Stomach (tissue), 8 donors: ENCODE measurements at regions not wholly inside any gene's neighbourhood (a gene's known extent, or its start where the extent isn't known, plus 50 kb on each side); places are given as distances from the start of the nearest gene placed in this dataset.

Experiments used
- DNase-seq, 2 donors: peaks; one replicate each; pipeline versions ENCODE4 v3.0.0 to v3.0.0-alpha.2; 2013 to 2019
- H3K27ac ChIP-seq, 5 donors: fragments of 200-600 bp in 4 of 5; sonication (generic) in 4 of 5; one replicate each; pipeline ENCODE4 v1.5.1; 2013 to 2019; ENCODE audit warnings: mild to moderate bottlenecking in 1 of 5, moderate library complexity in 1 of 5
- H3K27me3 ChIP-seq, 3 donors: fragments of 200-600 bp; sonication (generic); one replicate each; pipeline ENCODE4 v1.5.1; 2017 to 2019; ENCODE audit warnings: mixed run types in 1 of 3
- H3K36me3 ChIP-seq, 4 donors: fragments of 200-600 bp; sonication (generic); 1 replicate in 3 of 4; 2 replicates in 1 of 4; pipeline ENCODE4 v1.5.1; 2016 to 2019
- H3K4me1 ChIP-seq, 4 donors: fragments of 200-600 bp; sonication (generic); one replicate each; pipeline ENCODE4 v1.5.1; 2016 to 2019
- H3K4me3 ChIP-seq, 4 donors: fragments of 200-600 bp; sonication (generic) in 3 of 4; one replicate each; pipeline ENCODE4 v1.5.1; 2016 to 2019; ENCODE audit warnings: mild to moderate bottlenecking in 1 of 4
- H3K9me3 ChIP-seq, 4 donors: fragments of 200-600 bp; sonication (generic); one replicate each; pipeline ENCODE4 v1.5.1; 2016 to 2019
- EP300 ChIP-seq: sonication (generic); formaldehyde crosslinking; IDR thresholded peaks from one replicate; pipeline ENCODE4 v1.6.1; 2017; ENCODE audit warnings: antibody characterized with exemption
- POLR2A ChIP-seq, 4 donors: fragments of 450-650 bp; IDR thresholded peaks; one replicate each; pipeline ENCODE4 v1.6.1; 2016; ENCODE audit warnings: antibody characterized with exemption in 4 of 4, control low read depth in 2 of 4, mild to moderate bottlenecking in 1 of 4, moderate library complexity in 1 of 4
- POLR2AphosphoS5 ChIP-seq, 3 donors: sonication (generic); formaldehyde crosslinking; IDR thresholded peaks; one replicate each; pipeline ENCODE4 v1.6.1; 2016; ENCODE audit warnings: antibody characterized with exemption in 3 of 3
- WGBS, 5 donors: extraction: QIAGEN DNeasy Blood & Tissue Kit in 3 of 5; methylation state at CpG; one replicate each; pipeline versions ENCODE4 v1.1.5 to v1.1.7; 2013 to 2018; 5-methylcytosine and 5-hydroxymethylcytosine counted together
- intact Hi-C: fragments of 100-400 bp; cut with DNase I; formaldehyde crosslinking; loops from one replicate; pipeline ENCODE4 v1.15.1; 2023; ENCODE audit warnings: low total_unique reads
- TF ChIP-seq, protein P1 (sequence below), 7 experiments: fragments of 450-650 bp in 4 of 7; fragments of 200-600 bp in 3 of 7; sonication (generic) in 3 of 7; IDR thresholded peaks; one replicate each; pipeline ENCODE4 v1.5.1; 2016 to 2019; ENCODE audit warnings: antibody characterized with exemption in 7 of 7, control low read depth in 2 of 7, mild to moderate bottlenecking in 1 of 7
- donor health status: healthy with polysubstance abuse.
- donor health status: Bipolar disorder and iron deficiency.
- donor health status: healthy.

DNA sequence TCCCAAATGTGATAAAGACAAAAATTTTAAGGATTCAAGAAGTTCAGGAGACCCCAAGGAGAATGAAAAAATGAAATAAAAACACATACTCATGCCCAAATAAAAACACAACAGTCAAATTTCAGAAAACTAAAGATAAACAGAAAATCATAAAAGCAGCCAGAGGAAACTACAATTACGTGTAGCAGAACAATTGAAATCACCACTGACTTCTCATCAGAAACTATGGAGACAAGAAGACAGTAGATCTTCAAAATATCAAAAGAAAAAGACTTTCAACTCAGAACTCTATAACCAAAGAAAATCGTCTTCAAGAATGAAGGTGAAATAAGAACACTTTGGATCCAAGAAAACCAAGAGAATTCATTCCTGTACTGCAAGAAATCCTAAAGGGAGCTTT lies 54.9 kb downstream of the DIO3 start:
- Histone ChIP-seq H3K36me3 (no peaks in the 10 kb centered on the region), H3K27me3 (peaks cover 0 to 19% (median 0%) of the 10 kb centered on the region in 3 donors), H3K9me3 (peaks cover 0 to 3% (median 0%) of the 10 kb centered on the region in 4 donors), H3K4me3 (no peak overlapping the region), H3K4me1 (no peaks in the 10 kb centered on the region), H3K27ac (no peak overlapping the region)
- DNase-seq, result no peak
- intact Hi-C loops, result no loop called here
- 73 to 86% (median 82%) methylated on average over 2 of the region's 2 CpGs for WGBS, 5 donors
- TF ChIP-seq EP300 (no peak), POLR2AphosphoS5 (IDR thresholded peaks at IDR 0.05) (no peak), POLR2A (IDR thresholded peaks at IDR 0.05) (no peak)
- TF ChIP-seq, protein P1, sequence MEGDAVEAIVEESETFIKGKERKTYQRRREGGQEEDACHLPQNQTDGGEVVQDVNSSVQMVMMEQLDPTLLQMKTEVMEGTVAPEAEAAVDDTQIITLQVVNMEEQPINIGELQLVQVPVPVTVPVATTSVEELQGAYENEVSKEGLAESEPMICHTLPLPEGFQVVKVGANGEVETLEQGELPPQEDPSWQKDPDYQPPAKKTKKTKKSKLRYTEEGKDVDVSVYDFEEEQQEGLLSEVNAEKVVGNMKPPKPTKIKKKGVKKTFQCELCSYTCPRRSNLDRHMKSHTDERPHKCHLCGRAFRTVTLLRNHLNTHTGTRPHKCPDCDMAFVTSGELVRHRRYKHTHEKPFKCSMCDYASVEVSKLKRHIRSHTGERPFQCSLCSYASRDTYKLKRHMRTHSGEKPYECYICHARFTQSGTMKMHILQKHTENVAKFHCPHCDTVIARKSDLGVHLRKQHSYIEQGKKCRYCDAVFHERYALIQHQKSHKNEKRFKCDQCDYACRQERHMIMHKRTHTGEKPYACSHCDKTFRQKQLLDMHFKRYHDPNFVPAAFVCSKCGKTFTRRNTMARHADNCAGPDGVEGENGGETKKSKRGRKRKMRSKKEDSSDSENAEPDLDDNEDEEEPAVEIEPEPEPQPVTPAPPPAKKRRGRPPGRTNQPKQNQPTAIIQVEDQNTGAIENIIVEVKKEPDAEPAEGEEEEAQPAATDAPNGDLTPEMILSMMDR (IDR thresholded peaks at IDR 0.05), result no peak

DNA sequence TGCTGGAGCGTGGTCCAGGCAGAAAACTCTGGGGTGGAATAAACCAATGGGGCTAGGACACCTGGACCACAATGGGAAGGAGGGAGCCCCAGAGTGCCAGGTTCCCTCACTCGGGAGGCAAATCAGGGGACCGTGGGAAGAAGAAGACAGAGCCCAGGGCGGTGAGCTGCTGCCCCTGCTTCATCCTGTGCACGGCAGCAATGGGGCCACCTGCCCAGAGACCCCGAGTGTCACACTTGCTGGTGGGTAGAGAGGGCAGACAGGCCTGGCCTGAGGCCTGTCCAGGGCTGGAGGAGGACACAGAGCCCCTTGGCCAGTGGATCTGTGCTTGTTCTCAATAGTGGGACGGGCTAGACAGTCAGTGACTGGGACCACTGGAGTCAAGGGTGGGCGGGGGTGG lies 58.2 kb downstream of the DIO3 start:
- Histone ChIP-seq H3K36me3 (no peaks in the 10 kb centered on the region), H3K27me3 (peaks cover 0 to 18% (median 0%) of the 10 kb centered on the region in 3 donors), H3K9me3 (peaks cover 0 to 3% (median 0%) of the 10 kb centered on the region in 4 donors), H3K4me1 (no peaks in the 10 kb centered on the region), H3K27ac (no peak overlapping the region), H3K4me3 (no peak overlapping the region)
- TF ChIP-seq, protein P1 (IDR thresholded peaks at IDR 0.05), result no peak
- no peak for TF ChIP-seq POLR2AphosphoS5 (IDR thresholded peaks at IDR 0.05)
- TF ChIP-seq EP300, result no peak
- no peak for TF ChIP-seq POLR2A (IDR thresholded peaks at IDR 0.05)
- DNase-seq, result no peak
- intact Hi-C loops, result no loop called here
- whole genome bisulfite sequencing, 5 donors, result 79 to 88% (median 80%) methylated on average over 5 to 8 of the region's 8 CpGs

DNA sequence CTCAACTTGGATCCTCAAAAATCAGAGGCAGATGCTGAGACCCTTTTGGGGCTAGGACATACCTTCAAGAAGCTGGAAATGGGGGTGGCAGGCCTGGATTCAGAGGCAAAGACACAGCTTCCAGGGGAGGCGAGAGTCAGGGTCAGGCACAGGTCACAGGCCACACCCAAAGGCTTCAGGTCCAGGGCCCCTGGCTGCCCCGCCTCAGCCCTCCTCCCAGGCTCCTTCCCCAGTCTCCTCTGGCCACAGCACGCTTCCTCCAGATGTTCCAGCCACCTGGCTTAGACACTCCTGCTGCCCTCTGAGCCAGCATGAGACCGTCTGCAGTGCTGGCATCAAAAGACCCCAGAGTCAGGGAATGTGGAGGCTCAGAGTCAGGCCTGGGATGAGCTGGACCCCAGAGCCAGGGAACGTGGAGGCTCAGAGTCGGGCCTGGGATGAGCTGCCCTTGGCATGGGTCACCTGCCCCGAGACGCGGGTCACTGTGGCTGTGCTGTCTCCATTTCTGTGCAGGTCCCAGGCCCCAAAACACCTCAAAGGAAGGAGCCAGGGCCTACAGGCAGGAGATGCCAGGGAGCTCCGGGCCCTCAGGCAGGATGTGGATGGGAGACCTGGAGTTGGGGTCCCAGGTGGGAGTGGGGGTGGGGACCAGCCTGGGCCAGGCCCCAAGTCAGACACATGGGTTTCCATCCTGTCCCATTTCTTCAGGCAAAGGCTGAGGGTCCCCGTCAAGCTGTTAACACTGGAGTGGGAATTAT lies 58.9 kb downstream of the DIO3 start:
- TF ChIP-seq, protein P1 (IDR thresholded peaks at IDR 0.05), result no peak
- TF ChIP-seq POLR2AphosphoS5 (IDR thresholded peaks at IDR 0.05) (no peak), POLR2A (IDR thresholded peaks at IDR 0.05) (no peak), EP300 (no peak)
- WGBS, 5 donors, result 78 to 87% (median 80%) methylated on average over 9 to 11 of the region's 11 CpGs
- no peaks in the 10 kb centered on the region for H3K36me3 ChIP-seq

DNA sequence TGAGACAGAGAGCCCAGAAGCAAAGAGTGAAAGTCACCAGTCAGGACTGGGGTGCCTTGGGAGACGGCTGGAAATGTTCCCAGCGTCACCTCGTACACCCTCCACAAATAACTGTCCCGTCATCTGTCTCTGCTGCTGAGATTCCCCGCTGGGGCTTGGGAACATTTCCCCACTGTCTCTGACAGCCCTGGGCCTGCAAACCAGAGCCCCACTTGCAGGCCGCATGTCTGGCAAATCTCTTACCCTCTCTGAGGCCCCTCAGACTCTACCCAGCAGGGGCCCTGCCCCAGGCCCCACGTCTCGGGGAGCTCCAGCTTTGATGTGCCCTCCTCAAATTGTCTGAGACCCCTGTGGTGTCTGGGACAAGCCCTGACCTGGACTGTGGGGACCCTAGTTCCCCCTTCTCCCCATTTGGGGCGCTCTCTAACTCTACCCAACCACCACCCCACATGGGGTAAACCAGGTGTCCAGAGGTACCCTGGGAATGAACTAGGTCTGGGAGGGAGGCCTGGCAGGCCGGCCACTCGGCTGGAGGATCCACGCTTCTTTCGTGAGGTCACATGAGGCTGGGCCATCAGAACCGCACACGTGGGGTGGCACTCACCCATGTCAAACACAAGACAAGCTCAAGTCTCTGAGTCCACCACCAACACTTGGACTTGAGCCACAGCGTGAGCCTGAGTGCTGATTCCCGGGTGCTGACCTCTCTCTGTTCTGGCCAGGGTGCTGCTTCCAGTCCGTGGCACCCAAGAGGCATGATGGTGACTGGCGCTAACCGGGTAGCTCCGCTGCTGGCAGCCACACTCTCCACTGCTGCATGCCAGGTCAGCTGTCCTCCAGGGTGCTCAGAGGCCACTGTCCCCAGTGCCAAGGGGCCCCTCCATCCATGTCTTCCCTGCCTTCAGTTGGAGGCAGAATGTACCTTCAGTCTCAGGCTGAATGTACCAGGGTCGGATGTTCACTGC lies 59.8 kb downstream of the DIO3 start:
- no peak overlapping the region for H3K27ac ChIP-seq
- no peaks in the 10 kb centered on the region for H3K4me1 ChIP-seq
- WGBS, 5 donors, result 84 to 88% (median 86%) methylated on average over 10 to 22 of the region's 22 CpGs
- no peak overlapping the region for H3K4me3 ChIP-seq
- peak in 1 of 2 donors; percentile 20 for DNase-seq
- H3K9me3 ChIP-seq, result peaks cover 0 to 3% (median 0%) of the 10 kb centered on the region in 4 donors
- no peaks in the 10 kb centered on the region for H3K36me3 ChIP-seq
- intact Hi-C loops, result no loop called here
- no peak for TF ChIP-seq EP300
- TF ChIP-seq, protein P1 (IDR thresholded peaks at IDR 0.05), result no peak
- TF ChIP-seq POLR2AphosphoS5 (IDR thresholded peaks at IDR 0.05), result no peak
- no peak for TF ChIP-seq POLR2A (IDR thresholded peaks at IDR 0.05)
- peaks cover 0 to 14% (median 0%) of the 10 kb centered on the region in 3 donors for H3K27me3 ChIP-seq

More for the DNA sequence above, 58.9 kb downstream of the DIO3 start:
- peaks cover 0 to 3% (median 0%) of the 10 kb centered on the region in 4 donors for H3K9me3 ChIP-seq
- H3K27me3 ChIP-seq, result peaks cover 0 to 14% (median 0%) of the 10 kb centered on the region in 3 donors
- no peaks in the 10 kb centered on the region for H3K4me1 ChIP-seq
- no peak for DNase-seq
- H3K4me3 ChIP-seq, result no peak overlapping the region
- intact Hi-C loops, result no loop called here
- no peak overlapping the region for H3K27ac ChIP-seq
